Activated CD4-positive, alpha-beta T cell treated with anti-CD3 and anti-CD28 coated beads, Interleukin-2, amount 10 ng/mL, durations not matched to agents 7 days and 5 days (primary cell): ENCODE measurements at regions not wholly inside any gene's neighbourhood (a gene's known extent, or its start where the extent isn't known, plus 50 kb on each side); places are given as distances from the start of the nearest gene placed in this dataset.

ENCODE experiments used
- CTCF ChIA-PET: fragments of 350-600 bp; sonication (Branson Sonifier 250); formaldehyde crosslinking; loops from one replicate; lab custom pipeline; 2021; ENCODE audit warnings: antibody characterized with exemption; lab: Charles Lee
- POLR2A ChIA-PET: fragments of 350-600 bp; sonication (Branson Sonifier 250); formaldehyde crosslinking; loops from one replicate; lab custom pipeline; 2021; ENCODE audit warnings: antibody characterized with exemption; lab: Charles Lee
- DNase-seq: peaks from one replicate; pipeline ENCODE4 v3.0.0-alpha.2; 2020
- H3K27ac Mint-ChIP-seq: one replicate; pipeline ENCODE4 v1.8.0; 2021; ENCODE audit warnings: mild to moderate bottlenecking, moderate library complexity, mixed read lengths
- H3K27me3 Mint-ChIP-seq: one replicate; pipeline ENCODE4 v1.8.0; 2021; ENCODE audit warnings: mixed read lengths
- H3K36me3 Mint-ChIP-seq: one replicate; pipeline ENCODE4 v1.8.0; 2021; ENCODE audit warnings: low read depth, mixed read lengths
- H3K4me1 Mint-ChIP-seq: one replicate; pipeline ENCODE4 v1.8.0; 2021; ENCODE audit warnings: mixed read lengths
- H3K4me3 Mint-ChIP-seq: one replicate; pipeline ENCODE4 v1.8.0; 2021; ENCODE audit warnings: mild to moderate bottlenecking, moderate library complexity, mixed read lengths
- H3K9me3 Mint-ChIP-seq: one replicate; pipeline ENCODE4 v1.8.0; 2021; ENCODE audit warnings: mixed read lengths

DNA sequence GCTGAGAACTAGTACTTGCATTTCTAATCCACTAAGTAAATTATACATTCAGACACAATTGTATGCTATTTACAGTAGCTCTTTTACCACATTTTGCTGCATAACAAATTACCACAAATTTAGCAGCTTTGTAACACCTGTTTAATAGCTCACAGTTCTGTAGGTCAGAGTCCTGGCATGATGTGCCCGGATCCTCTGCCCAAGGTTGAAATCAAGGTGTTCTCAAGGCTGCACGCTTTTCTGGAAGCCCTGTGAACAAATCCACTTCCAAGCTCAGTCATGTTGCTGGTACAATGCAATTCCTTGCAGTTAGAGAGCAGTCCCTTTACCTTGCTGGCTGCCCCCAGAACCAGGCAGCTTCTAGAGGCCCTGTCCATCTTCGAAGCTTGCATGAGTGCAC lies 716.0 kb downstream of the HACE1 start:
- DNase-seq: no peak

DNA sequence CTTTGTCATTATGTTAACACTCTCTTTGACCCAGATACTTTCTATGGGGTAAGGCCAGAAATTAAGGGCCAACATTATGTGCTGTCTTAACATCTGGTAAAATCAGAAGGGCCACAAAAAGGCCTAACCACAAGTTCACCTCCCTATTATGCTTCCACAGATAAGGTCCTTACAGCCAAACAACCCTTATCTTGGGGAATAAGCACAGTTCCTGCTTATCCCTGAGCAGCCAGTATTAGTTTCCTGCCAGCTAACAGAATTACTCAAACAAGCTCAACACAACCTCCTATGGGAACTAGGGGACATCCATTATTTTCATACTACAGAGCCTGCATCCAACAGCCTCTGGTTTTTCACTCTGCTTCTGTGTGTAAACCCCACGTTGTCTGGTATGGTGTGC lies 724.8 kb downstream of the HACE1 start:
- ChIA-PET CTCF (no interaction called here), POLR2A (no interaction called here)
- Mint-ChIP-seq H3K4me1 (no peaks in the 10 kb centered on the region), H3K9me3 (no peaks in the 10 kb centered on the region), H3K4me3 (no peak overlapping the region), H3K36me3 (no peaks in the 10 kb centered on the region), H3K27me3 (no peaks in the 10 kb centered on the region), H3K27ac (no peak overlapping the region)
- DNase-seq: no peak

More for the DNA sequence above, 716.0 kb downstream of the HACE1 start:
- H3K4me1 Mint-ChIP-seq: no peaks in the 10 kb centered on the region
- POLR2A ChIA-PET: no interaction called here
- no peaks in the 10 kb centered on the region for H3K36me3 Mint-ChIP-seq
- no peak overlapping the region for H3K4me3 Mint-ChIP-seq
- H3K9me3 Mint-ChIP-seq: no peaks in the 10 kb centered on the region
- no peaks in the 10 kb centered on the region for H3K27me3 Mint-ChIP-seq
- no peak overlapping the region for H3K27ac Mint-ChIP-seq
- CTCF ChIA-PET: no interaction called here

DNA sequence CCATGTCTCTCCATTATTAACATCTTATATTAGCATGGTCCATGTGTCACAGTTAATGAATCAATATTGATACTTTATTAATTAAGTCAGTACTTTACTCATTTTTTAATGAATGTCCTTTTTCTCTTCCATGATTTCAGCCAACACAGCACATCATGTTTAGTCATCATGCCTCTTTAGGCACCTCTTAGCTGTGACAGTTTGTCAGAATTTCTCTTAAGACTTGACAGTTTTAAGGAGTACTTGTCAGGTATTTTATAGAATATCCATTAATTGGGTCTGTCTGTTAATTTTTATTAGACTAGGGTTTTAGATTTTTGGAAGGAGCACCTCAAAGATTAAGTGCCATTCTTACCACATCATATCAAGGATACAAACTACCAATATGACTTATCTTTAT lies 729.4 kb downstream of the HACE1 start:
- no peak for DNase-seq
- H3K9me3 Mint-ChIP-seq: no peaks in the 10 kb centered on the region
- H3K27me3 Mint-ChIP-seq: no peaks in the 10 kb centered on the region
- CTCF ChIA-PET: no interaction called here
- H3K4me3 Mint-ChIP-seq: no peak overlapping the region
- H3K4me1 Mint-ChIP-seq: no peaks in the 10 kb centered on the region
- POLR2A ChIA-PET: no interaction called here
- no peak overlapping the region for H3K27ac Mint-ChIP-seq
- H3K36me3 Mint-ChIP-seq: no peaks in the 10 kb centered on the region

DNA sequence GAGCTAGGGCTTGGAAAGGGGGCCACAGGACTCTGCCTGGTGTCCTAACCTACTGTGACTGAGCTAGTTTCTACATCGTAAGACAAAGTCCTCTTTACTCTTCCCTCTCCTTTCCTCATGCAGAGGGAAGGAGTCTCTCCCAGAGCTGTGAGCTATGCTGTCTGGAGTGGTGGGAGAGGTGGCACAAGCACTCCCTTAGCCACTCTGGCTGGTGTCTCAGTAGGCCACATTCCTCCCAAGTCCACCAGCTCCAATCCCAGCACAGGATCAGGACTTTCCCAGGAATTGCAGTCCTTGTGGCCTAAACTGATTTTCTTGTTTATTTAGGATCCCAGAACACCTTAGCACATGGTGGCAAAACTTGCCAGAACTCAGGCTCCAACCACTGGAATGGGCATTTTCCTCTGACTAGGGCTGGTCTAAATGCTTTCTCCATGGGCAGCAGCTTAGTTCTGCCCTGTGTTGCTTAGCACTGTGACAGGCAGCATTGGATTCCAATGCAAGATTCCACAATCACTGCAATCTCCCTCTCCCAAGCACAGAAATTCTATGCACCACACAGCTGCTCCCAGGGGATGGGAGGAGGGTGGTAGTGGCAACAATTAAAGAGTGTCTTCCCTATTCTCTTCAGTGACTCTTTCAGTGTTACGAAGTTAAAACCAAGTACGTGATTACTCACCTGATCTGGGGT lies 733.3 kb downstream of the HACE1 start:
- Mint-ChIP-seq H3K27ac (no peak overlapping the region), H3K36me3 (no peaks in the 10 kb centered on the region), H3K27me3 (no peaks in the 10 kb centered on the region), H3K4me1 (no peaks in the 10 kb centered on the region), H3K9me3 (no peaks in the 10 kb centered on the region), H3K4me3 (no peak overlapping the region)
- no peak for DNase-seq
- ChIA-PET CTCF (interaction anchor here (0.6 kb wide), 1 partner anchor 69 kb away, joined by 3 read pairs; no protein-coding TSS in a partner anchor), POLR2A (no interaction called here)

DNA sequence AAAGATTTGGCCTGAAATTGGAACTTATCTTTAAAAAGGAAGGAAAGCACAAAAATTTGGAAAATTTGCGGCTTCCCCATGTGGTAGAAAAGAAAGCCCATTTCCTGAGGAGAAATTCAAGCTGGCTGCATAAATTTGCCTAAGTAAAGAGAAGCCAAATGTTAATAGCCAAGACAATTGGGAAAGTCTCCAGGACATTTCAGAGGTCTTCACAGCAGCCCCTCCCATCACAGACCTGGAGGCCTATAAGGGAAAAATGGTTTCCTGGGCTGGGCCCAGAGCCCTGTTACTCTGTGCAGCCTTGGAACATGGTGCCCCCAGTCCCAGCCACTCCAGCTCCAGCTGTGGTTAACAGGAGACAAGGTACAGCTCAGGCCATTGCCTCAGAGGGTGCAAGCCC lies 736.5 kb downstream of the HACE1 start:
- Mint-ChIP-seq H3K27me3 (no peaks in the 10 kb centered on the region), H3K36me3 (no peaks in the 10 kb centered on the region), H3K4me1 (no peaks in the 10 kb centered on the region), H3K27ac (no peak overlapping the region), H3K9me3 (no peaks in the 10 kb centered on the region), H3K4me3 (no peak overlapping the region)
- DNase-seq: no peak
- ChIA-PET CTCF (no interaction called here), POLR2A (no interaction called here)

DNA sequence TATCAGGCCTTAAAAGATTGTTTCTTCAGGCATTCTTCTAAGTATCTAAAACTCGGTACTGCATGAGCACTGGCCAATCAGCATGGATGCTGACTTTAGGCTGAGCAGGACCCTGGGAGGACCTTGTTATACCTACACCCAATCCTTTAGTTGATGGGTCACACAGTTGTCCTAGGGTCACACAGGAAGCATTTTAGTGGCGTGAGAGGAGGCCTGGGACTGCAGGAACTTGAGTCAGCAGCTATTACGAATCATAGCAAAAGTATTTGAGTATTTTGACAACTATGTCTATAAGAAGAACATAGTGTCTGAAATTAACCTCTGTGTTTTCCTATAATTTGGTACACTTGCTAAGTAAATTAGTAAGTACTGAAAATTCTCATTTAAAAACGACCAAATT lies 741.4 kb downstream of the HACE1 start:
- ChIA-PET CTCF (no interaction called here), POLR2A (no interaction called here)
- H3K4me1 Mint-ChIP-seq: no peaks in the 10 kb centered on the region
- H3K36me3 Mint-ChIP-seq: no peaks in the 10 kb centered on the region
- DNase-seq: no peak
- no peaks in the 10 kb centered on the region for H3K27me3 Mint-ChIP-seq
- no peak overlapping the region for H3K27ac Mint-ChIP-seq
- H3K4me3 Mint-ChIP-seq: no peak overlapping the region
- H3K9me3 Mint-ChIP-seq: no peaks in the 10 kb centered on the region

DNA sequence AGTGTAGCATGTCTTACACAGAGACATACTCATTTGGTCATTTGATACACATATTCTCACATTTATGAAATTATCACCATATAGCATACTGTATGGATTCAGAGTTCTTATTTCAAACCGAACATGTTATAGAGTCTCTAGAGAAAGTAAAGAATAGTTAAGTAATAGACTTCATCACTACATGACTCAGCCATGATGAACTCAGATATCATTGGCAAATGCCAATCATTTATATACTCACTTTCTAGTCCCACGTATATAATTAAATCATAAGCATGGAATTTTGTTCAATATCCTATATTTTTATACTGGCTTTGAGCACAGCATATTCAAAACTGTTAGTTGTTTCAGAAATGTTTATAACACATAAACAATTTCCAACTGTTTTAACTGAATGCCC lies 749.9 kb downstream of the HACE1 start:
- no peak for DNase-seq
- H3K36me3 Mint-ChIP-seq: no peaks in the 10 kb centered on the region
- H3K27ac Mint-ChIP-seq: no peak overlapping the region
- H3K4me1 Mint-ChIP-seq: no peaks in the 10 kb centered on the region
- H3K9me3 Mint-ChIP-seq: no peaks in the 10 kb centered on the region
- ChIA-PET CTCF (no interaction called here), POLR2A (no interaction called here)
- H3K27me3 Mint-ChIP-seq: no peaks in the 10 kb centered on the region
- no peak overlapping the region for H3K4me3 Mint-ChIP-seq

DNA sequence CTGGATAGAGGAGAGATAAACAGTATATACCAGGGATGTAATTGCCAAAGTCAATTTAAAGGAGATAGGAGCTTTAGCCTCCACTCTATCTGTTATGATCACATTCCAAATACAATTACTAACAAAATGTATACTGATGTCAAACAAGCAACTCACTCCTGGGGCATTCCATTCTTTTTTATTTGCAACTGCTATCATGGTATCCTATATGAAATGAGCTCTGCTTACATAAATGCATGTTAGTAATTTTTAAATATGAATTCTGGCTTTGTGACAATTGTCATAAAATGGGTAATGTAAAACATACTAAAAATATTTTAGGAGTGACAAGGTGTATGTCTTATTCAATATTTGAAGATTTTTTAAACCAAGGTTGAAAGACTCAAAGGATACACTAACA lies 751.1 kb downstream of the HACE1 start:
- Mint-ChIP-seq H3K4me1 (no peaks in the 10 kb centered on the region), H3K9me3 (no peaks in the 10 kb centered on the region), H3K4me3 (no peak overlapping the region), H3K27ac (no peak overlapping the region), H3K27me3 (no peaks in the 10 kb centered on the region), H3K36me3 (no peaks in the 10 kb centered on the region)
- POLR2A ChIA-PET: no interaction called here
- CTCF ChIA-PET: no interaction called here
- no peak for DNase-seq

DNA sequence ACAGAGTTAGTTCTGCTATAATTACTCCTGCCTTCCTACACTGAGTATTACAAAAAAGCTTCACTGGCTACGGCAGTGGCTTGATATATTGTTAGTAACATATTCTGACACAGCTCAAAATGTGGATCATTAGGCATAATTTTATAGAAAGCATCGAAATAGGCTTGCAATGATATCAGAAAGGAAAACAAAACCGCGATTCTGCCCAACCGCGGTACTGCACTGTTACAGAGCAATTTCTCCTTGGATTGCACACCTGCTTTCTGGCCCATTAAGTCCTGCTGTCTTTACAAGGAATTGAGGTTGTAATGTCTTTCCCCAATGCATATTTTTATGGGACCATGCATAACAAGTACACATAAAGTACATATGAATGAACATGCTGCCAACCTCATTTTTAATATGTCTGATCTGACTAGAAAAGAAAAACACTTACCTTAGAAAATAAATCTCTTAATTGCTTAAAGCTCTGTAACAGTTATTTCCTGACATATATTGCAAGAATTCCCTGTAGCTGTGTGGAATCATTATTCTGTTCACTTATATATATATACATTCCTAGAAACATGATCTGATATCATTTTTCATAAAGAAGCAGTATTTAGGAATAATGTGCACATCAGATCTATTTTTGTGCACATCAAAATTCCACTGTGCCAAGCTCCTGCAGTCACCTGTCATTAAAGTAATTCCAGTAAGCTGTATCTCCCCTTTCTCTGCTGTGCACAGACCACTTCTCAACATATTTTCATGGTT lies 763.9 kb downstream of the HACE1 start:
- DNase-seq: no peak
- H3K27me3 Mint-ChIP-seq: no peaks in the 10 kb centered on the region
- H3K9me3 Mint-ChIP-seq: no peaks in the 10 kb centered on the region
- H3K4me1 Mint-ChIP-seq: no peaks in the 10 kb centered on the region
- no peaks in the 10 kb centered on the region for H3K36me3 Mint-ChIP-seq
- H3K4me3 Mint-ChIP-seq: no peak overlapping the region
- ChIA-PET CTCF (no interaction called here), POLR2A (no interaction called here)
- H3K27ac Mint-ChIP-seq: no peak overlapping the region

DNA sequence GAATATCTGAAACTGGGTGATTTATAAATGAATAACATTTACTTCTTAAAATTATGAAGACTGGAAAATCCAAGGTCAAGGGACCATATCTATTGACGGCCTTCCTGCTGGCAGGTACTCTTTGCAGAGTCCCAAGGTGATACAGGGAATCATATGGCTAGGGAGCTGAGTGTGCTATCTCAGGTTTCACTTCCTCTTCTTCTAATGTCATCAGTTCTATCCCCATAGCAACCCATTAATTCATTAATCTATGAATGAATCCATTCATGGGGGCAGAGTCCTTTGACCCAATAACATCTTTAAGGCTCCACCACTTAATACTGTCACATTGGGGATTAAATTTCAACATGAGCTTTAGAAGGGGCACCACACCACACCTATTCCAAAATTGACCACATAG lies 772.0 kb downstream of the HACE1 start:
- DNase-seq: no peak
- H3K27me3 Mint-ChIP-seq: no peaks in the 10 kb centered on the region
- no peaks in the 10 kb centered on the region for H3K4me1 Mint-ChIP-seq
- ChIA-PET POLR2A (no interaction called here), CTCF (no interaction called here)
- peaks cover 6% of the 10 kb centered on the region for H3K9me3 Mint-ChIP-seq
- no peak overlapping the region for H3K4me3 Mint-ChIP-seq
- H3K36me3 Mint-ChIP-seq: no peaks in the 10 kb centered on the region
- H3K27ac Mint-ChIP-seq: no peak overlapping the region

DNA sequence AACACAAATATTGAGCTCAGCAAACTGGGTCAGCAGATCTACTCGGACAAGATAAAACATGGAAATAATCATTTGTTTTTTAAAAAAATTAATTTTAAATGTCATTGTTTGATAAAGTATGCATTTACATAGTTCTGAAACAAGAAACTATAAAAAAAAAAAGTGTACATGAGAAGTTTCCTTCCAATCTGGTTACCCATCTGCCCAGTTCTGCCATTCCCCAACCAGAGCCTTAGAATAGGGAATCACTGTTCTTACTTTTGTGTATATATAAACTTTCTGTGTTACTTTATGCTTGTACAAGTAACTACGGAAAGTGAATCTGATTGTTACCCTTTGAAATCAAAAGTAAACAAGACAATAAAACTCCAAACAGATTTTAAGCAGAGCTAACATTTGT lies 791.4 kb downstream of the HACE1 start:
- Mint-ChIP-seq H3K4me1 (no peaks in the 10 kb centered on the region), H3K4me3 (no peak overlapping the region), H3K27ac (no peak overlapping the region), H3K9me3 (no peaks in the 10 kb centered on the region), H3K27me3 (no peaks in the 10 kb centered on the region), H3K36me3 (no peaks in the 10 kb centered on the region)
- ChIA-PET POLR2A (no interaction called here), CTCF (no interaction called here)
- no peak for DNase-seq

DNA sequence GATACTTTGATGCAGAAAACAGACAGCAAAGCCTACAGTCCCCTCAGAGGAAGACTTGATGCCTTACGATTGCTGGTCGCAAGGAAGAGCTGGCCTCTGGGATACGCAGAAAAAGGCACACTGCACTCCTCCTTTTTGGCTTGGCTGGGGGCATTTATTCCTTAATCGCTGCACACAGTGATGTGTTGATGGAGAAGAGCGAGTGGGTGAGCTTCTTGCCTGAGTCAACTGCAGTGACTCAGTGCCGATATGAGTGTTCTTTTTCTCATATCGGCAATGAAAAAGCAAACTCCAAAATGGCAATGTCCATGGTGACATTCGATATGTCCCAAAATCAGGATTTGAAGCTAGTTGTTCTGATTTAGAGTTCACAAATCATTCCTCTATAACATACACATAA lies 794.8 kb downstream of the HACE1 start:
- no peak overlapping the region for H3K4me3 Mint-ChIP-seq
- H3K27ac Mint-ChIP-seq: no peak overlapping the region
- H3K4me1 Mint-ChIP-seq: no peaks in the 10 kb centered on the region
- ChIA-PET POLR2A (no interaction called here), CTCF (interaction anchor here (0.7 kb wide), 1 partner anchor 27 kb away, joined by 3 read pairs; no protein-coding TSS in a partner anchor)
- no peaks in the 10 kb centered on the region for H3K9me3 Mint-ChIP-seq
- H3K27me3 Mint-ChIP-seq: no peaks in the 10 kb centered on the region
- no peak for DNase-seq
- H3K36me3 Mint-ChIP-seq: no peaks in the 10 kb centered on the region

DNA sequence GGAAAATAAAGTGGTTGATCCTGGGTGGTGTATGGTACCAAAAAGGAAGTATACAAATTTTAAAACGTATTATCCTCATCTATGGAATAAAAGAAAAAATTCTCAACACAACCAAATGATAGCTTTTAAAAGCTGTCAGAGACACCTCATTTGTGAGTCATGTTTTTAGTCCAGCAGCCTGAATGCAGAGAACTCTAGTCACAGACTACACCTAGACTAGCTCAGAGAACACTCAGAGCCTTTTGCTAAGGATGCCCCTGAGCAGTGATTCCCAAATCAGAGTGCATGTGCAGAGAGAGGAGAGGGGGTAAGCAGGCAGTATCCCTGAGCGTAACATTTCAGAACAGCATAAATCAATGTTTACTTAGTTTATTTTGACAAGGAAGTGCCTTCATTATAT lies 809.3 kb downstream of the HACE1 start:
- no peak for DNase-seq
- no peaks in the 10 kb centered on the region for H3K36me3 Mint-ChIP-seq
- H3K27ac Mint-ChIP-seq: no peak overlapping the region
- H3K4me3 Mint-ChIP-seq: no peak overlapping the region
- ChIA-PET CTCF (no interaction called here), POLR2A (no interaction called here)
- no peaks in the 10 kb centered on the region for H3K9me3 Mint-ChIP-seq
- no peaks in the 10 kb centered on the region for H3K4me1 Mint-ChIP-seq
- no peaks in the 10 kb centered on the region for H3K27me3 Mint-ChIP-seq

DNA sequence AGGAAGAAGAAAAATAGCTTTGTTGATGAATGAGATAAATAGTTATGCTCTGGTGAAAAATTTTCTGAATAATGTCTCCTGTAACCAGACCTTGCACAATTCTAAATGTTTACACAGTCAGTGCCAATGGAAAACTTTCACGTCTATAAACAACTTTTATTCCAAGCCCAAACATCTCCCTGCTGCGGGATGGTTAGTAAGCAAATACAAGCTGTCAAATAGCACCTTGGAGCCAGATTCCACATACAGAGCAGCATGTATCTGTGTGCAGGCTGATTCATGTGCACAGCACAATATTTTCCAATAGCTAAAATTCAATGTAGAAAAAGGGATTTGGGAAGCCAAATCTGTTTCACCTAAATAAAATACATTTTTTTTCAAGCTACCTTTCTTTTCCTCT lies 813.3 kb downstream of the HACE1 start:
- Mint-ChIP-seq H3K27ac (no peak overlapping the region), H3K36me3 (no peaks in the 10 kb centered on the region), H3K4me3 (no peak overlapping the region), H3K4me1 (no peaks in the 10 kb centered on the region), H3K27me3 (no peaks in the 10 kb centered on the region), H3K9me3 (no peaks in the 10 kb centered on the region)
- POLR2A ChIA-PET: no interaction called here
- CTCF ChIA-PET: no interaction called here
- no peak for DNase-seq
